ENCODE measurements at regions not wholly inside any gene's neighbourhood (a gene's known extent, or its start where the extent isn't known, plus 50 kb on each side); places are given as distances from the start of the nearest gene placed in this dataset.

GRCh38 chr11:95404370-95404769 lies 173.4 kb upstream of the SESN3 start:
- Histone ChIP-seq H3K4me3 (no peak overlapping the region), H3K27ac (replicated peaks) (no peak overlapping the region), H3K27me3 (ENCODE audit: low read depth) (no peaks in the 10 kb centered on the region), H3K4me1 (no peaks in the 10 kb centered on the region), H3K36me3 (no peaks in the 10 kb centered on the region), H3K9me3 (replicated peaks) (peaks cover 17% of the 10 kb centered on the region)
- DNase-seq, result no peak
- intact Hi-C loops (cut with micrococcal nuclease), result no loop called here
- no peak for TF ChIP-seq CTCF (IDR thresholded peaks at IDR 0.05; ENCODE audit: borderline replicate concordance)

- no peak for DNase-seq
- Histone ChIP-seq H3K27me3 (ENCODE audit: low read depth) (no peaks in the 10 kb centered on the region), H3K4me3 (no peak overlapping the region), H3K27ac (replicated peaks) (no peak overlapping the region), H3K36me3 (no peaks in the 10 kb centered on the region), H3K9me3 (replicated peaks) (peaks cover 36% of the 10 kb centered on the region), H3K4me1 (no peaks in the 10 kb centered on the region)
- intact Hi-C loops (cut with micrococcal nuclease), result no loop called here
- no peak for TF ChIP-seq CTCF (IDR thresholded peaks at IDR 0.05; ENCODE audit: borderline replicate concordance)
Measured at GRCh38 chr11:95398437-95399112, 167.6 kb upstream of the SESN3 start.

DNA sequence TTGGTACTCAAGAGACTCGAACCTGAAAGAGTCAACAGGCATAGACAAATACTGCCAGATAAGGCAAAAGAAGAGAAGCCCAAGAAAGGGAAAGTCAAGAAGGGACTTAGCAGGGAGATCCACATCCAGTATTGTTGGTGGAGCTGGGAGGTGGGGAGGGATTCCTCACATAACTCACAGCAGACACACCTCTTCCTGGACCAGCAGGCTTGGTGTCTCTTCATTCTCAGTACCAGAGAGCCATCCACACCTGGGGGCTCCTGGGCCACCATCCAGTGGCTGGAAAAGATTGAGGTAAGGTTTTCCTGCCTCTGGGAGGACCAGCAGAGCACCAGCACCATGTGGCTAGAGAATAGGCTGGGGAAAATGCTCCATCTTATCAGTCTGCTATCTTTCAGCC lies 161.6 kb upstream of the SESN3 start:
- Histone ChIP-seq H3K4me3 (no peak overlapping the region), H3K4me1 (no peaks in the 10 kb centered on the region), H3K27ac (replicated peaks) (no peak overlapping the region), H3K9me3 (replicated peaks) (peaks cover 20% of the 10 kb centered on the region), H3K36me3 (no peaks in the 10 kb centered on the region), H3K27me3 (ENCODE audit: low read depth) (no peaks in the 10 kb centered on the region)
- intact Hi-C loops (cut with micrococcal nuclease), result no loop called here
- no peak for TF ChIP-seq CTCF (IDR thresholded peaks at IDR 0.05; ENCODE audit: borderline replicate concordance)
- no peak for DNase-seq

DNA sequence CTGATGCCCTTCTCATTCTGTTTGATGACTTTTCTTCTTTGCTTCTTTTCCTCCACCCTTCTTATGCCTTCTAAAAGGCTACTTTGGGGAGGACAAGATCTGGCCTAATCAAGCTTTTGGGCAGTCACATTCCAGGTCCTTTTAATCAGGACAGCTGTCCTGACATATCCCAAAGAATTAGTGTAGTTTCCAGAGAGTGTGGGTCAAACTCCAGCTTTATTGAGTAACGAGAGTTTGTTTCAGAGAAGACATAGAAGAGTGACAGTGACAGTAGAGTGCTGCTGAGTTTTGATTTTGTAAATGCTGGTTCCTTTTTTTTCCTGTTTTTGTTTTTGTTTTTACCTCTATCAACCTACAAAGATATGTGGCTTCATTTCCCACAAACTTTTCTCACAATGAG lies 158.4 kb upstream of the SESN3 start:
- DNase-seq, result no peak
- no peak for TF ChIP-seq CTCF (IDR thresholded peaks at IDR 0.05; ENCODE audit: borderline replicate concordance)
- H3K4me1 ChIP-seq, result no peaks in the 10 kb centered on the region
- H3K4me3 ChIP-seq, result no peak overlapping the region
- H3K36me3 ChIP-seq, result no peaks in the 10 kb centered on the region
- no peaks in the 10 kb centered on the region for H3K27me3 ChIP-seq (ENCODE audit: low read depth)
- no peaks in the 10 kb centered on the region for H3K9me3 ChIP-seq (replicated peaks)
- H3K27ac ChIP-seq (replicated peaks), result no peak overlapping the region
- intact Hi-C loops (cut with micrococcal nuclease), result no loop called here

DNA sequence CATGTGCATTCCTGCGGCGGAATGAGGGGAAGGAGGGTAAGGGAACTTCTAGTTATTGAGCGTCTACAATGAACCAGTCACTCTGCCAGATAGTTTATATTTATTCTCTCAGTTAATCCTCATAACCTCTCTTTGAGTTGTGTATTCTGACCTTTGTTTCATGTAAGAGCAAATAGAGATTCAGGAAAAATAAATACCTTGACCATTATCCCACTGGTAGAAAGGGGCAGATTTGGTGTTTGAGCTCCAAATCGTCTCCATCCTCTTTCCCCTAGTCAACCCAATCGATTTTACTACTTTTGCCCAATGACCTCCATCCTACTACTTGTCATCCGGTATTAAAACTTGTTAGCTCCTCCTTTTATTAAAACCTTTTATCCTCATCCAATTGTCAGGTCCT lies 157.1 kb upstream of the SESN3 start:
- no peak for DNase-seq
- intact Hi-C loops (cut with micrococcal nuclease), result no loop called here
- Histone ChIP-seq H3K9me3 (replicated peaks) (no peaks in the 10 kb centered on the region), H3K4me1 (no peaks in the 10 kb centered on the region), H3K4me3 (no peak overlapping the region), H3K27me3 (ENCODE audit: low read depth) (no peaks in the 10 kb centered on the region), H3K36me3 (no peaks in the 10 kb centered on the region), H3K27ac (replicated peaks) (no peak overlapping the region)
- no peak for TF ChIP-seq CTCF (IDR thresholded peaks at IDR 0.05; ENCODE audit: borderline replicate concordance)

All from left ventricle myocardium inferior (tissue), 1 donor.